ENCODE measurements at regions not wholly inside any gene's neighbourhood (a gene's known extent, or its start where the extent isn't known, plus 50 kb on each side); places are given as distances from the start of the nearest gene placed in this dataset.

DNA sequence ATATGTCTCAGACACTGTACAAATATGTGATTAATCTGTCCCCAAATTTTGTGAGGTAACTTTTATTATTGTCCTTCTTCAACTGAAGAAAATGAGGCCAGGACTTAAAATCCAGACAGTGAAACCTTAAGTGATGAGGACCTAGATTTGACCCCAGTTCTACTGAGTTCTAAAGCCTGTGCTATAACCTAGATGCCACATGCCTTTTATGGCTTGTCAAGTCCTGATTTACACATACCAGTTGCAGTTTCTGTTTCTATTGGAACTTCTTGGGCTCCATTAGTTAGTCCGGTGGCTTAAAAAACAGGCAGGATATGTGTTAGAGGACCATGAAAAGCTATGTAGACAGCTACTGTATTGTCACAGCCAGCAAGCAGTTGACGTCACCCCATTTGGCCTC lies 436.5 kb upstream of the KLHL1 start:
- H3K4me3 ChIP-seq (ENCODE audit: low read depth, low read length) = no peak overlapping the region
- no peak for DNase-seq (ENCODE audit: low read depth)
- TF ChIP-seq, protein P1, sequence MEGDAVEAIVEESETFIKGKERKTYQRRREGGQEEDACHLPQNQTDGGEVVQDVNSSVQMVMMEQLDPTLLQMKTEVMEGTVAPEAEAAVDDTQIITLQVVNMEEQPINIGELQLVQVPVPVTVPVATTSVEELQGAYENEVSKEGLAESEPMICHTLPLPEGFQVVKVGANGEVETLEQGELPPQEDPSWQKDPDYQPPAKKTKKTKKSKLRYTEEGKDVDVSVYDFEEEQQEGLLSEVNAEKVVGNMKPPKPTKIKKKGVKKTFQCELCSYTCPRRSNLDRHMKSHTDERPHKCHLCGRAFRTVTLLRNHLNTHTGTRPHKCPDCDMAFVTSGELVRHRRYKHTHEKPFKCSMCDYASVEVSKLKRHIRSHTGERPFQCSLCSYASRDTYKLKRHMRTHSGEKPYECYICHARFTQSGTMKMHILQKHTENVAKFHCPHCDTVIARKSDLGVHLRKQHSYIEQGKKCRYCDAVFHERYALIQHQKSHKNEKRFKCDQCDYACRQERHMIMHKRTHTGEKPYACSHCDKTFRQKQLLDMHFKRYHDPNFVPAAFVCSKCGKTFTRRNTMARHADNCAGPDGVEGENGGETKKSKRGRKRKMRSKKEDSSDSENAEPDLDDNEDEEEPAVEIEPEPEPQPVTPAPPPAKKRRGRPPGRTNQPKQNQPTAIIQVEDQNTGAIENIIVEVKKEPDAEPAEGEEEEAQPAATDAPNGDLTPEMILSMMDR (IDR thresholded peaks at IDR 0.05; ENCODE audit: insufficient read depth, low read length) = no peak

DNA sequence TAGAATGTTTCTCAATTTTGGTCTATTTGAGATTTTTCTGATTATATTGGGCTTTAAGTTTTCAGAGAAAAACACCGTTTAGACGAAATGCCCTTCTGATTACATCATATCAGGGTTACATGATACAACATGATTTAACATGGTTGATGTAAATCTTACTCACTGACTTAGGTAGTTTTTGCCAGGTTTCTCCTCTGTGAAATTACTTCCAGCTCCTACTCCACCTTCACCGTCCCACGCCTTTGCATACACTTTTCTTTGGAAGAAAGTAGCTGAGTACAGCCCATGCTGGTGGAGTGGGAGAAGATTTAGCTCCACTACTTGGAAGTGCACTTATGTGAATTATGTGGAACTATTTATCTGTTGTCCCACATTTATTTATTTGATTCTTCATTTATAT lies 433.2 kb upstream of the KLHL1 start:
- TF ChIP-seq, protein P1 (IDR thresholded peaks at IDR 0.05; ENCODE audit: insufficient read depth, low read length) = no peak
- no peak overlapping the region for H3K4me3 ChIP-seq (ENCODE audit: low read depth, low read length)
- DNase-seq (ENCODE audit: low read depth) = no peak

DNA sequence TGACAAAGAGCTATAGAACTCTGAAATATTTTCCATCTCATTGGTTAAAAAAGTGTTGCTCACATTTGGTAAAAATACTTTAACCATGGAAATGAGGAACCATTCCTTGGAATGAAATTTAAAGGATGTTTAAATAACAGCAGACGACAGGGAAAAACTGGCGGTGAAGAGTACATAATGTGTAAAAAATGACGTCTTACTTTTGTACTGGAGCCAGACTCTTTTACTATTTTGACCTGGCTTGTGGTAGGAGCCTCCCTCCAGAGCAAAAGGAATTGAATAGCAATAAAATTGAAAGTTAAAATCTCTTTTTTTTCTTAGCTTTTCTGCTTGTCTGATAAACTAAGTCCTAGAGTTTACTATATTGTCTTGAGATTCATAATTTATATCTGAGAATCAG lies 426.2 kb upstream of the KLHL1 start:
- H3K4me3 ChIP-seq (ENCODE audit: low read depth, low read length) = no peak overlapping the region
- TF ChIP-seq, protein P1 (IDR thresholded peaks at IDR 0.05; ENCODE audit: insufficient read depth, low read length) = no peak
- DNase-seq (ENCODE audit: low read depth) = no peak

DNA sequence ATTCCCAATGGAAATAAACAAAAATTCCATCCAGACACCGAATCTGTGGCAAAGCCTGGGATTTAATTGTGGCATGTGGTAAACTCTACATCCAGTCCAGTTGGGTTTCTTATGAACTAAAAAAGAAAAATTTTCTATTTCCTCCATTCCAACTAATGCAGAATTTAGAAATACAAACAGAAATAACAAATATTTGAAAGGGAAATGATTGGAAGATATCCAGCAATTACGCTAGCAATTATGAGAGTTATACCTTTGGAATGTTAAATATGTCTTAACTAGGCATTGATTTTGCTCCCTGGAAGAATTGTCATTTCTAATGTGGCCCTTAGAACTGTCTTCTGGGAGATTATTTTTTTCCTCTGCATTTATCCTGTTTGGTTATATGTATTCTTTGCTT lies 421.4 kb upstream of the KLHL1 start:
- TF ChIP-seq, protein P1 (IDR thresholded peaks at IDR 0.05; ENCODE audit: insufficient read depth, low read length) = no peak
- H3K4me3 ChIP-seq (ENCODE audit: low read depth, low read length) = no peak overlapping the region
- no peak for DNase-seq (ENCODE audit: low read depth)

DNA sequence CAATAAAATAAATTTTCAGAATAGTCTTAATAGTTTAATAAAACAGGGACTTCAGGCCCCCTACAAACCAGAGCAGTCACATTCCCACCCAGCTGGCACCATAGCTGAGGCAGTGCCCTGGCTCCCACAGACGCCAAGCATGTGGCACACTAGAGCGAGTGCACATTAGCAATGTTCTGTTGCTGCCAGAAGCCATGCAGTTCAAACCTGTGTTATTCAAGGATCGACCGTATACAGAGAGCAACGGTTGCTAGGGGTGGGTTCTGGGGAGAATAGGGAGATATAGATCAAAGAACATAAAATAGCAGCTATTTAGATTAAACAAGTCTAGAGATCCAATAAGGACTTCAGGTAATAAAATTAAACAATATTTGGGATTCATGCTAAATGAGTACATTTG lies 419.3 kb upstream of the KLHL1 start:
- H3K4me3 ChIP-seq (ENCODE audit: low read depth, low read length) = no peak overlapping the region
- TF ChIP-seq, protein P1 (IDR thresholded peaks at IDR 0.05; ENCODE audit: insufficient read depth, low read length) = no peak
- no peak for DNase-seq (ENCODE audit: low read depth)

DNA sequence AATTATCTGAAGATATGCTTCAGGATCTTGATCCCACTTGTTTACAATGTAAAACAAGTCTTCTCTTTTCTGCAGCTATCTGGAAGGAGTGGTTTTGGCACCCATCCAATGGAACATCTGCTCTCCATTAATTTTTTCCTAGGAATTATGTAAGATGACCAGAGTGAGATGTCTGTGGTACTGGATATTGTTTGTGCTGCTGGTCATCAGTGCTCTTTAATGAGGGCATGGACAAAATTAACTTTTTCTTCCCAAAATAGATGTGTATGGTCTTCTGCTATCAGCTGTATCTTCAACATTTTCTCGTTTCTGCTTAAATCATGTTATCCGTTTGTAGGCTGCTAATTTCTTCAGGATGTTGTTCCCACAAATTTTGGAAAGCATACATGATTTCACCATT lies 415.4 kb upstream of the KLHL1 start:
- DNase-seq (ENCODE audit: low read depth) = no peak
- no peak overlapping the region for H3K4me3 ChIP-seq (ENCODE audit: low read depth, low read length)
- TF ChIP-seq, protein P1 (IDR thresholded peaks at IDR 0.05; ENCODE audit: insufficient read depth, low read length) = no peak

DNA sequence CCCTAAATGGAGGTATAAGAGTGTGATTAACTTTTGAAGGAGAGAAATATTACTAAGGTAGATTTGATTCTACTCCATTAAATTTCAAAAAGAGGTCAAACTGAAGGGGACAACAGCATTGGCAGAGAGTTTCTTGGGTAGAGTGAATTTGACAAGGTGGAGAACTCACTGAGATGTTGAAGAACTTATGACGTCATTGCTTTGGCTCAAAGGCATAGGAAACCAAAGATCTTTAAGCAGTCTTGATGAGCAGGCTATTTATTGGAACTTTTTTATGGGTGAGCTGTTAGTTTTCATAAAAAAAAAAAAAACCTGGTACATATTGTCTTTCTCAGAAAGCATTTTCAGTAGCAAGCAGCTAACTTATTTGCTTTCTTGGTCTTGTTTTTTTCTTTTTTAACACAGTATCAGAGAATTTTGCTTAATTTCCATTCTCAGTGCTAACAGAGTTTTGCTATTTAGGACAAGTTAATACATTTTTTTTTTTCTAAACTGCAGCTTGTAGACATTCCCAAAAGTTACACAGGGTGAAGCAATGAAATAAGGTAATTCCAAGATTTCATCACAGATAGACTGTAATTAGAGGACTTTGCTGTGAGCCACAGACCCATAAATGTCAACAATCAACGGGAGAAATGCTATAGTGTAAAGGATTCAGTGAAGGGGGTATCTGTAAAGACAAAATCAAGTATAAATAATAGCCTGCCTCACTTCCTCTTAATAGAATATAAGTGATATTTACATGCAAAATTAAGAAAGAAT lies 412.2 kb upstream of the KLHL1 start:
- DNase-seq (ENCODE audit: low read depth) = no peak
- TF ChIP-seq, protein P1 (IDR thresholded peaks at IDR 0.05; ENCODE audit: insufficient read depth, low read length) = no peak
- no peak overlapping the region for H3K4me3 ChIP-seq (ENCODE audit: low read depth, low read length)

All from fibroblast of the aortic adventitia (primary cell).